A673 (cell line): ENCODE measurements at regions not wholly inside any gene's neighbourhood (a gene's known extent, or its start where the extent isn't known, plus 50 kb on each side); places are given as distances from the start of the nearest gene placed in this dataset.

Experiments
- BruUV-seq: library from RNA; stranded (reverse); fragments of 400-500 nt; replicated peaks from 2 replicates; lab custom pipeline; 2021; lab: Mats Ljungman, UMichigan
- CTCF ChIA-PET: fragments of 300-600 bp; sonication (Branson Sonifier 250); formaldehyde crosslinking; loops from one replicate; lab custom pipeline; 2022; ENCODE audit warnings: antibody characterized with exemption; lab: Charles Lee
- POLR2A ChIA-PET: fragments of 300-600 bp; sonication (Branson Sonifier 250); formaldehyde crosslinking; loops from one replicate; lab custom pipeline; 2022; ENCODE audit warnings: antibody characterized with exemption; ENCODE audit not compliant: low non-redundant PET; lab: Charles Lee
- DNase-seq: peaks from one replicate; pipeline ENCODE4 v3.0.0-alpha.2; 2015; ENCODE audit warnings: low spot score
- H3K27ac ChIP-seq: fragments of 200-600 bp; sonication (generic); 2 replicates; pipeline ENCODE4 v1.5.1; 2016; ENCODE audit warnings: mixed run types, low read depth, mild to moderate bottlenecking, mixed read lengths, antibody characterized with exemption, low read length; ENCODE audit not compliant: poor library complexity, severe bottlenecking
- H3K27me3 ChIP-seq: fragments of 200-600 bp; sonication (generic); replicated peaks from 2 replicates; pipeline ENCODE4 v1.6.1; 2017; ENCODE audit warnings: mixed run types, low read depth, mild to moderate bottlenecking, mixed read lengths, antibody characterized with exemption, low read length; ENCODE audit not compliant: insufficient read depth, poor library complexity
- H3K36me3 ChIP-seq: fragments of 200-600 bp; sonication (generic); 2 replicates; pipeline ENCODE4 v1.6.1; 2016; ENCODE audit warnings: mixed run types, mild to moderate bottlenecking, mixed read lengths, antibody characterized with exemption, low read length; ENCODE audit not compliant: insufficient read depth, poor library complexity, severe bottlenecking
- H3K4me1 ChIP-seq: fragments of 200-600 bp; sonication (generic); 2 replicates; pipeline ENCODE4 v1.6.1; 2017; ENCODE audit warnings: mixed run types, mild to moderate bottlenecking, mixed read lengths, antibody characterized with exemption, low read length; ENCODE audit not compliant: insufficient read depth, poor library complexity, severe bottlenecking
- H3K4me3 ChIP-seq: fragments of 200-600 bp; sonication (generic); 2 replicates; pipeline ENCODE4 v1.5.1; 2016; ENCODE audit warnings: low read depth, mixed run types, mild to moderate bottlenecking, mixed read lengths, low read length; ENCODE audit not compliant: poor library complexity, severe bottlenecking
- H3K9me3 ChIP-seq: fragments of 200-600 bp; sonication (generic); 2 replicates; pipeline ENCODE4 v1.6.1; 2016; ENCODE audit warnings: mixed run types, low read depth, mild to moderate bottlenecking, mixed read lengths, antibody characterized with exemption, low read length; ENCODE audit not compliant: poor library complexity, severe bottlenecking
- CTCF ChIP-seq: fragments of 300-800, 200-600 bp; sonication (generic); conservative IDR thresholded peaks from 2 replicates; pipeline ENCODE4 v1.5.1; 2017; ENCODE audit warnings: low read depth, mild to moderate bottlenecking, antibody characterized with exemption, low read length, moderate library complexity, mixed read lengths
- EZH2 ChIP-seq: fragments of 200-600 bp; sonication (generic); IDR thresholded peaks from 2 replicates; pipeline ENCODE4 v1.6.1; 2017; ENCODE audit warnings: borderline replicate concordance, low read depth, mild to moderate bottlenecking, mixed read lengths, antibody characterized with exemption, low read length; ENCODE audit not compliant: poor library complexity, severe bottlenecking
- intact Hi-C: fragments of 100-400 bp; cut with micrococcal nuclease; formaldehyde crosslinking; loops from one replicate; pipeline ENCODE4 v1.10.0; 2022; ENCODE audit not compliant: unreplicated experiment

- no peak for DNase-seq
- intact Hi-C loops: no loop called here
- TF ChIP-seq EZH2: no peak
- no peak for TF ChIP-seq CTCF
Observed at GRCh38 chr9:80375477-80375876, 803.7 kb downstream of the TLE4 start.

GRCh38 chr9:80369641-80370040 is 797.9 kb downstream of the TLE4 start:
- no peak overlapping the region for H3K4me3 ChIP-seq
- no TSS peak for BruUV-seq
- no peak overlapping the region for H3K27ac ChIP-seq
- H3K4me1 ChIP-seq: no peaks in the 10 kb centered on the region
- H3K27me3 ChIP-seq: no peaks in the 10 kb centered on the region
- ChIA-PET CTCF (no interaction called here), POLR2A (interaction anchor here (0.6 kb wide), 1 partner anchor 11 kb away, joined by 4 read pairs; no protein-coding TSS in a partner anchor)
- intact Hi-C loops: no loop called here
- no peaks in the 10 kb centered on the region for H3K36me3 ChIP-seq
- TF ChIP-seq CTCF: no peak
- TF ChIP-seq EZH2: no peak
- no peaks in the 10 kb centered on the region for H3K9me3 ChIP-seq
- no peak for DNase-seq

More at GRCh38 chr9:80375477-80375876, 803.7 kb downstream of the TLE4 start:
- Histone ChIP-seq H3K36me3 (no peaks in the 10 kb centered on the region), H3K27ac (no peak overlapping the region), H3K9me3 (no peaks in the 10 kb centered on the region), H3K4me3 (no peak overlapping the region), H3K4me1 (no peaks in the 10 kb centered on the region), H3K27me3 (no peaks in the 10 kb centered on the region)
- ChIA-PET CTCF (no interaction called here), POLR2A (no interaction called here)
- BruUV-seq: no TSS peak

- BruUV-seq: no TSS peak
- intact Hi-C loops: no loop called here
- POLR2A ChIA-PET: no interaction called here
Observed at GRCh38 chr9:80366626-80367025, 794.9 kb downstream of the TLE4 start.

More at GRCh38 chr9:80366626-80367025, 794.9 kb downstream of the TLE4 start:
- Histone ChIP-seq H3K9me3 (peaks cover 4% of the 10 kb centered on the region), H3K4me3 (no peak overlapping the region), H3K27ac (no peak overlapping the region), H3K36me3 (no peaks in the 10 kb centered on the region), H3K27me3 (no peaks in the 10 kb centered on the region), H3K4me1 (no peaks in the 10 kb centered on the region)
- TF ChIP-seq EZH2 (no peak), CTCF (no peak)
- DNase-seq: no peak
- CTCF ChIA-PET: no interaction called here
